BE2C (cell line): ENCODE measurements at regions not wholly inside any gene's neighbourhood (a gene's known extent, or its start where the extent isn't known, plus 50 kb on each side); places are given as distances from the start of the nearest gene placed in this dataset.

Experiments used
- DNase-seq: peaks from one replicate; pipeline ENCODE4 v3.0.0-alpha.2; 2020
- H3K27me3 ChIP-seq: fragments of 250-450 bp; sonication (Bioruptor Pico); 2 replicates; pipeline ENCODE4 v1.5.1; 2020; ENCODE audit warnings: mild to moderate bottlenecking
- H3K36me3 ChIP-seq: fragments of 250-450 bp; sonication (Bioruptor Pico); 2 replicates; pipeline ENCODE4 v1.5.1; 2020; ENCODE audit warnings: mild to moderate bottlenecking
- H3K4me1 ChIP-seq: fragments of 250-450 bp; sonication (Bioruptor Pico); 2 replicates; pipeline ENCODE4 v1.5.1; 2020
- H3K4me3 ChIP-seq: 2 replicates; pipeline ENCODE4 v1.5.1; 2011; ENCODE audit warnings: low read depth, low read length
- H3K9me3 ChIP-seq: fragments of 250-450 bp; sonication (Bioruptor Pico); 2 replicates; pipeline ENCODE4 v1.5.1; 2020
- TF ChIP-seq, protein P1 (sequence below): IDR thresholded peaks from 2 replicates; pipeline ENCODE4 v1.5.1; 2012; ENCODE audit warnings: mild to moderate bottlenecking, low read depth, low read length

GRCh38 chr13:42373048-42373812, 101.3 kb downstream of the AKAP11 start:
- TF ChIP-seq, protein P1, sequence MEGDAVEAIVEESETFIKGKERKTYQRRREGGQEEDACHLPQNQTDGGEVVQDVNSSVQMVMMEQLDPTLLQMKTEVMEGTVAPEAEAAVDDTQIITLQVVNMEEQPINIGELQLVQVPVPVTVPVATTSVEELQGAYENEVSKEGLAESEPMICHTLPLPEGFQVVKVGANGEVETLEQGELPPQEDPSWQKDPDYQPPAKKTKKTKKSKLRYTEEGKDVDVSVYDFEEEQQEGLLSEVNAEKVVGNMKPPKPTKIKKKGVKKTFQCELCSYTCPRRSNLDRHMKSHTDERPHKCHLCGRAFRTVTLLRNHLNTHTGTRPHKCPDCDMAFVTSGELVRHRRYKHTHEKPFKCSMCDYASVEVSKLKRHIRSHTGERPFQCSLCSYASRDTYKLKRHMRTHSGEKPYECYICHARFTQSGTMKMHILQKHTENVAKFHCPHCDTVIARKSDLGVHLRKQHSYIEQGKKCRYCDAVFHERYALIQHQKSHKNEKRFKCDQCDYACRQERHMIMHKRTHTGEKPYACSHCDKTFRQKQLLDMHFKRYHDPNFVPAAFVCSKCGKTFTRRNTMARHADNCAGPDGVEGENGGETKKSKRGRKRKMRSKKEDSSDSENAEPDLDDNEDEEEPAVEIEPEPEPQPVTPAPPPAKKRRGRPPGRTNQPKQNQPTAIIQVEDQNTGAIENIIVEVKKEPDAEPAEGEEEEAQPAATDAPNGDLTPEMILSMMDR, result no peak
- no peak for DNase-seq
- H3K4me1 ChIP-seq, result no peaks in the 10 kb centered on the region

GRCh38 chr13:42375663-42376062, 103.7 kb downstream of the AKAP11 start:
- DNase-seq, result no peak

More at GRCh38 chr13:42373048-42373812, 101.3 kb downstream of the AKAP11 start:
- Histone ChIP-seq H3K27me3 (no peaks in the 10 kb centered on the region), H3K4me3 (no peak overlapping the region), H3K36me3 (no peaks in the 10 kb centered on the region), H3K9me3 (no peaks in the 10 kb centered on the region)

DNA sequence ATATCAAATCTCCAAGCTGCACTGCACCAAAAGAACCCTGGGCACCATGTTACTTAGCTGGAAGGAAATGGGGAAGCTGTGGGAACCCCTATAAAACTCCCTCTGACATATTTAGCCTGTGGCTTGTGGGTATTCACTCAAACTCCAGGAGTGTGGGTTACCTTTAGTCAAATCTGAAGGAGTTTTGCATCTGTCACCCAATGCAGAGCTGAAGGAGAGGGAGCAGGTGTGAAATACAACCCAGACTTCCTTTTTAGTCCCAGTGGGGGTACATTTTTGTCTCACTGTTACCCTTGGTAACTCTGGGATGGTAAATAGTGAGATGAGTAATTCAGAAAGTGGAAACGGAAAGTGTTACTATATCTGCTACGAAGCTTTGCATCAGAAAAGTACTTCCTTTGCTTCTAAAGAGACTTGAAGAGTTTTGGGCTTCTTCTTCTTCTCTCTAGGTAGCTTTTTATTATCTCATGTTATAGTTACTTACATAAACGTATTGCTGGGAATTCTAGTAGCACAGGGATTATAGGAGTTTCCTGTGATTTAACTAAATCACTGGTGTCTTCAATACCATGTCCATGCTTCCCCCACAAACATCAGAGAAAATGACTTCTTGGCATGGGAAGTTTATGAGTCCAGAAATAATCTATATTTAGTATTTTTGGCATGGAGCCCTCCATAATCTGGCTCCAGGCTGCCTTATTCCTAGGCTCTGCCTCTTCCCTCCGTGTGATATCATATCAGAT, 105.9 kb downstream of the AKAP11 start:
- no peak for DNase-seq
- H3K4me1 ChIP-seq, result no peaks in the 10 kb centered on the region

More at GRCh38 chr13:42375663-42376062, 103.7 kb downstream of the AKAP11 start:
- no peaks in the 10 kb centered on the region for H3K9me3 ChIP-seq
- H3K27me3 ChIP-seq, result no peaks in the 10 kb centered on the region
- no peaks in the 10 kb centered on the region for H3K4me1 ChIP-seq
- no peak overlapping the region for H3K4me3 ChIP-seq
- no peaks in the 10 kb centered on the region for H3K36me3 ChIP-seq
- TF ChIP-seq, protein P1, result no peak

GRCh38 chr13:42378383-42378780, 106.4 kb downstream of the AKAP11 start:
- H3K4me3 ChIP-seq, result no peak overlapping the region
- no peaks in the 10 kb centered on the region for H3K4me1 ChIP-seq
- TF ChIP-seq, protein P1, result no peak

More for the DNA sequence above, 105.9 kb downstream of the AKAP11 start:
- TF ChIP-seq, protein P1, result no peak
- H3K4me3 ChIP-seq, result no peak overlapping the region
- no peaks in the 10 kb centered on the region for H3K27me3 ChIP-seq
- no peaks in the 10 kb centered on the region for H3K36me3 ChIP-seq
- H3K9me3 ChIP-seq, result 0 out of 2 replicates have a peak, but pooled peaks cover 4% of the 10 kb centered on the region

GRCh38 chr13:42379241-42379640, 107.3 kb downstream of the AKAP11 start:
- no peaks in the 10 kb centered on the region for H3K4me1 ChIP-seq
- no peaks in the 10 kb centered on the region for H3K36me3 ChIP-seq
- DNase-seq, result no peak
- TF ChIP-seq, protein P1, result no peak
- H3K9me3 ChIP-seq, result 0 out of 2 replicates have a peak, but pooled peaks cover 4% of the 10 kb centered on the region
- no peak overlapping the region for H3K4me3 ChIP-seq
- H3K27me3 ChIP-seq, result no peaks in the 10 kb centered on the region

More at GRCh38 chr13:42378383-42378780, 106.4 kb downstream of the AKAP11 start:
- Histone ChIP-seq H3K27me3 (no peaks in the 10 kb centered on the region), H3K36me3 (no peaks in the 10 kb centered on the region), H3K9me3 (0 out of 2 replicates have a peak, but pooled peaks cover 4% of the 10 kb centered on the region)
- DNase-seq, result no peak
